HG02884 (cell line): ENCODE measurements at regions not wholly inside any gene's neighbourhood (a gene's known extent, or its start where the extent isn't known, plus 50 kb on each side); places are given as distances from the start of the nearest gene placed in this dataset.

Source experiments
- ATAC-seq: cut with Tn5 transposase; IDR thresholded peaks from one replicate; pipeline ENCODE4 v1.9.1; 2021; ENCODE audit warnings: mild to moderate bottlenecking, moderate library complexity; ENCODE audit not compliant: unreplicated experiment

GRCh38 chr4:151917145-151917734, 156.4 kb upstream of the GATB start:
- ATAC-seq, result no peak

- ATAC-seq, result no peak
Observed at GRCh38 chr4:151912632-151913031, 151.8 kb upstream of the GATB start.

- ATAC-seq, result no peak
Observed at GRCh38 chr4:151911970-151912369, 151.2 kb upstream of the GATB start.

- peak; percentile 51 for ATAC-seq
Observed at GRCh38 chr4:151908734-151909497, 148.1 kb upstream of the GATB start.

GRCh38 chr4:151908201-151908600, 147.4 kb upstream of the GATB start:
- ATAC-seq, result no peak

- no peak for ATAC-seq
Observed at GRCh38 chr4:151906438-151906837, 145.6 kb upstream of the GATB start.

GRCh38 chr4:151905197-151905596, 144.4 kb upstream of the GATB start:
- ATAC-seq, result peak; percentile 89

GRCh38 chr4:151901631-151902030, 140.8 kb upstream of the GATB start:
- ATAC-seq, result no peak

- no peak for ATAC-seq
Observed at GRCh38 chr4:151896880-151897279, 136.1 kb upstream of the GATB start.

- ATAC-seq, result no peak
Observed at GRCh38 chr4:151895671-151896070, 134.9 kb upstream of the GATB start.

GRCh38 chr4:151894246-151894645, 133.4 kb upstream of the GATB start:
- ATAC-seq, result no peak

GRCh38 chr4:151888367-151888866, 127.6 kb upstream of the GATB start:
- ATAC-seq, result peak; percentile 54

- ATAC-seq, result peak; percentile 32
Observed at GRCh38 chr4:151887816-151888180, 127.0 kb upstream of the GATB start.

GRCh38 chr4:151887031-151887815, 126.4 kb upstream of the GATB start:
- peak; percentile 74 for ATAC-seq

- no peak for ATAC-seq
Observed at GRCh38 chr4:151885123-151885522, 124.3 kb upstream of the GATB start.

GRCh38 chr4:151883747-151884146, 122.9 kb upstream of the GATB start:
- ATAC-seq, result no peak

- peak; percentile 68 for ATAC-seq
Observed at GRCh38 chr4:151882072-151882803, 121.4 kb upstream of the GATB start.

GRCh38 chr4:151879705-151880445, 119.1 kb upstream of the GATB start:
- ATAC-seq, result no peak

- ATAC-seq, result no peak
Observed at GRCh38 chr4:151876381-151876988, 115.7 kb upstream of the GATB start.

GRCh38 chr4:151874328-151874727, 113.5 kb upstream of the GATB start:
- no peak for ATAC-seq
